GM20000 (cell line): ENCODE measurements at regions not wholly inside any gene's neighbourhood (a gene's known extent, or its start where the extent isn't known, plus 50 kb on each side); places are given as distances from the start of the nearest gene placed in this dataset.

ENCODE experiments used
- DNase-seq: peaks from one replicate; pipeline ENCODE4 v3.0.0; 2012; ENCODE audit warnings: low spot score
- TF ChIP-seq, protein P1 (sequence below): IDR thresholded peaks from 2 replicates; pipeline ENCODE4 v1.5.1; 2012; ENCODE audit warnings: mild to moderate bottlenecking, control low read depth; ENCODE audit errors: extremely low read depth, missing control alignments

DNA sequence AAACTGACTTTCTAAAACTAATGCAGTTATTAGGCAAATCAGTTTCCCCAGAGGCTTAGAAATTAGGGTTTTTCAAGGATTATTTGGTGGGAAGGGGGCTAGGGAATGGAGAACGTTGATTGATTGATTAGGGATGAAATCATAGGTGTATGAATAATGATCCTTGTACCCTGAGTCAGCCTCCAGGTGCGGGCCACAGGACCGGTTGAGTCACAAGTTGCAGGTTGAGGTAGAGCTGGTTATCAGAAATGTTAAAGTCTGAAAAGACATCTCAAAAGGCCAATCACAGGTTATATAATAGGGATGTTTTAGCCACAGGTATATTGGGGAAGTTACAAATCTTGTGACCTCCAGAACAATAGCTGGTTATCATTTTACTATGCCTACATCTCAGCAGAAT is 341.8 kb upstream of the GULP1 start:
- TF ChIP-seq, protein P1, sequence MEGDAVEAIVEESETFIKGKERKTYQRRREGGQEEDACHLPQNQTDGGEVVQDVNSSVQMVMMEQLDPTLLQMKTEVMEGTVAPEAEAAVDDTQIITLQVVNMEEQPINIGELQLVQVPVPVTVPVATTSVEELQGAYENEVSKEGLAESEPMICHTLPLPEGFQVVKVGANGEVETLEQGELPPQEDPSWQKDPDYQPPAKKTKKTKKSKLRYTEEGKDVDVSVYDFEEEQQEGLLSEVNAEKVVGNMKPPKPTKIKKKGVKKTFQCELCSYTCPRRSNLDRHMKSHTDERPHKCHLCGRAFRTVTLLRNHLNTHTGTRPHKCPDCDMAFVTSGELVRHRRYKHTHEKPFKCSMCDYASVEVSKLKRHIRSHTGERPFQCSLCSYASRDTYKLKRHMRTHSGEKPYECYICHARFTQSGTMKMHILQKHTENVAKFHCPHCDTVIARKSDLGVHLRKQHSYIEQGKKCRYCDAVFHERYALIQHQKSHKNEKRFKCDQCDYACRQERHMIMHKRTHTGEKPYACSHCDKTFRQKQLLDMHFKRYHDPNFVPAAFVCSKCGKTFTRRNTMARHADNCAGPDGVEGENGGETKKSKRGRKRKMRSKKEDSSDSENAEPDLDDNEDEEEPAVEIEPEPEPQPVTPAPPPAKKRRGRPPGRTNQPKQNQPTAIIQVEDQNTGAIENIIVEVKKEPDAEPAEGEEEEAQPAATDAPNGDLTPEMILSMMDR, result no peak
- DNase-seq, result no peak

DNA sequence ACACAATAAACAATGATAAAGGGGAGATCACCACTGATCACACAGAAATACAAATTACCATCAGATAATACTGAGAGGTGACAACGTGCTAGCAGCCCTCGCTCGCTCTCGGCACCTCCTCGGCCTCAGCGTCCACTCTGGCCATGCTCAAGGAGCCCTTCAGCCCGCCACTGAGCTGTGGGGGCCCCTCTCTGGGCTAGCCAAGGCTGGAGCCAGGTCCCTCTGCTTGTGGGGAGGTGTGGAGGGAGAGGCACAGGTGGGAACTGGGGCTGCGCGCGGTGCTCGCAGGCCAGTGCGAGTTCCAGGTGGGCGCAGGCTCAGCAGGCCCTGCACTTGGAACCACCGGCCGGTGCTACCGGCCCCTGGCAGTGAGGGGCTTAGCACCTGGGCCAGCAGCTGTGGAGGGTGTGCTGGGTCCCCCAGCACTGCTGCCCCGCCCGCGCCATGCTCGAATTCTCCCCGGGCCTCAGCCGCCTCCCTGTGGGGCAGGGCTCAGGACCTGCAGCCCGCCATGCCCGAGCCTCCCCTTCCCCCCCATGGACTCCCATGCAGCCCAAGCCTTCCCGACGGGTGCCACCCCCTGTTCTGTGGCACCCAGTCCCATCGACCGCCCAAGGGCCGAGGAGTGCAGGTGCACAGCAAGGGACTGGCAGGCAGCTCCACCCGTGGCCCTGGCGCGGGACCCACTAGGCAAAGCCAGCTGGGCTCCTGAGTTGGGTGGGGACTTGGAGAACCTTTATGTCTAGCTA is 340.0 kb upstream of the GULP1 start:
- DNase-seq, result no peak
- TF ChIP-seq, protein P1, result no peak

DNA sequence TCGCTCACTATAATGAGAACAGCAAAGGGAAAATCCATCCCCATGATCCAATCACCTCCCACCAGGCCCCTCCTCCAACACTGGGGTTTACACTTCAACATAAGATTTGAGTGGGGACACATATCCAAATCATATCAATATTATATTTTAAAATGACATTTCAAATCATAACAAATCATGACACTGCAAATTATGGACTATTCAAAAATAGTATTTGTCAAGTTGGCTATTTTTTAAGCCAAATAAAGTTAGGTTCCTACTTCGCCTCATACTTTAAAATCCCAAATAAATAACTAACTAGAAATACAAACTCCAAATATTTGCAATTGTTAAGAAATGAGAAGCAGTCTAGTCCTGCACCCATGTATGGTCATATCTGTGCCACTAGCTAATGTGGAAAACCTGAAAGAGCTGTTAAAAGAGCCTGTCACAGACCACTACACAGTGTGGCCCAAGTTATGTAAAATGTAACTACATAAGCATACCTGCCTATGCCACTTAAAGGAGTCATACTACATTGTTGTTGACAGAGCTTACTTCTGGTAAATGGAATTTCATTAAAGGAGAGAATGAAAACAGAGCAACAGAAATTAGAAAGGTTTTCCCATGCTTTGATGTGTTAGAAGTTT is 334.7 kb upstream of the GULP1 start:
- TF ChIP-seq, protein P1, result no peak
- DNase-seq, result no peak

DNA sequence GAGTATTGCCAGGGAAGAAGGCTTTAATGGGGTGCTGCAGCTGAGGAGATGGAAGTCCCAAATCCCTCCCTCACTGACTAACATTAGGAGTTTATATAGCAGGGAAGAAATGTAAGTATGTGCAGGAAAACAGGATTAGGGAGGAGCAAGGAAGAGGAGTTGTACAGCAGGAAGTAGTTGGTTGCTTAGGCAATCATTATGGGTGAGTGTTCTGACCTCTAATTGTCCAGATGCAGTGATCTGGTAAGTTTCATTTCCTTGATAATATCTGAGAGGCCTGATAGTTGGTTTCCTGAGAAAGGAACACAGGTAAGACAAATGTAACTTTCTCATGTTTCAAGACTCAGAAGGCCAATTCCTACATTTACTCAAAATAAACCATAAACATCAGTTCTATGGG is 331.9 kb upstream of the GULP1 start:
- TF ChIP-seq, protein P1, result no peak
- no peak for DNase-seq

DNA sequence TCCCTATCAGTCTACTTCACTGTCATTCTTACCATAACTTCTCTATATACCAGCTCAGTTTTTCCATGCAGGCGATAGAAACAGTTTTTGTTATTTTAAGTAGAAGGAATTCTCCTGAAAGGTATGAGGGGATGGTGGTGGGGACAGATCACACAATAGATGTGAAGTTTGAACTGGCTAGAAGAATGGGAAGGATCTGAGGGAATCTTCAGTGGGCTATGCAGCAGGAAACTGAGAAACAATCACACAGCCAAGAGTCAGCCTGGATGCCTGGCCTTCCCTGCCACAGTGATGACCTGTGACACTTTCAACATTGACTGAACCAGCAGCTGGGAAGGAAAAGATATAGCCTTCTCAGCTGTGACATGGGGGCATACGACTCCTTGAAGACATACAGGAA is 329.1 kb upstream of the GULP1 start:
- no peak for DNase-seq

DNA sequence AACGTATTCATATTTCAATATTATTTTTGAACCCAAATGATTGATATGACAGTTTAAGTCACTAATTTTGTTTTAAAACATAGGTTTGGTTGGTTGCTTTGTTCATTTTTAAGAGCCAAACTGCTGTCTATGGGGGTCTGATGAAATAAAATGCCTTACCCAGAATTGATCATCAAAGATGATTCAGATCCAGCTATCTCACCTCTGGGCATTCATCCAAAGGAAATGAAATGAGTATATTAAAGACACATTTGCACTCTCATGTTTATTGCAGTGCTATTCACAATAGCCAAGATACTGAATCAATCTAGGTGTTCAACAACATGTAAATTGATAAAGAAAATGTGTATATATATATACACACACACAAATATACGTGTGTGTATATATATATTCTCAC is 326.9 kb upstream of the GULP1 start:
- DNase-seq, result no peak
- TF ChIP-seq, protein P1, result no peak

More for the DNA sequence above, 329.1 kb upstream of the GULP1 start:
- TF ChIP-seq, protein P1, result no peak

DNA sequence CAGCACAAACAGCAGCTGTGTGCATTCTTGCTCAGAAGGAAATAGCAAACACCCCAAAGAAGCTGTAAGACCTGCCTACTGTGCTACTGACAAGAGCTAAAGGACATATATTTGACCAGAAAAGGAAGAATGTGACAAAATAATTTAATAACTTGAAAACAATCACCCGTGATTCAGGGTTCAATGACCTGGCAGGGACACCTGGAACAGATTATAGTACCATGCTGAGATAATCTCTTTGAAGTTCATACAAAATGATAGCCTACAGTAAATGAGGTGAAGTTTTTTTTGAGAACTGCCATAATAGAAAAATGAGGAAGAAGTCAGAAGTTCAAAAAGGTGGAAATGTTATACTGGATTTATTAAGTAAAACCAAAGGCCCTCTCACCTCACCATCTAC is 324.8 kb upstream of the GULP1 start:
- no peak for DNase-seq
- TF ChIP-seq, protein P1, result no peak
